OCI-LY3 (cell line): ENCODE measurements at regions not wholly inside any gene's neighbourhood (a gene's known extent, or its start where the extent isn't known, plus 50 kb on each side); places are given as distances from the start of the nearest gene placed in this dataset.

Experiments used
- H2AFZ ChIP-seq: fragments of 200-600, 300-600 bp; shearing (Covaris generic); 2 replicates; pipeline ENCODE4 v1.6.0; 2014; ENCODE audit warnings: antibody characterized with exemption, low read depth, low read length
- H3K27ac ChIP-seq: fragments of 200-600, 300-600 bp; sonication (generic); 2 replicates; pipeline ENCODE4 v1.5.1; 2014; ENCODE audit warnings: mild to moderate bottlenecking, low read length, moderate library complexity, mixed read lengths
- H3K27me3 ChIP-seq: fragments of 200-600, 300-600 bp; sonication (generic); 2 replicates; pipeline ENCODE4 v1.6.1; 2014; ENCODE audit warnings: low read depth, low read length, mixed read lengths
- H3K36me3 ChIP-seq: fragments of 200-600, 300-600 bp; sonication (generic); replicated peaks from 2 replicates; pipeline ENCODE3; 2014; ENCODE audit warnings: low read depth, low read length, mixed read lengths
- H3K4me1 ChIP-seq: fragments of 300-600, 200-600 bp; sonication (generic); 2 replicates; pipeline ENCODE4 v1.6.1; 2014; ENCODE audit warnings: low read length, mixed read lengths
- H3K4me2 ChIP-seq: fragments of 200-600, 300-600 bp; sonication (generic); 2 replicates; pipeline ENCODE4 v1.6.1; 2014; ENCODE audit warnings: low read length, mixed read lengths
- H3K4me3 ChIP-seq: fragments of 300-600, 200-600 bp; sonication (generic); 2 replicates; pipeline ENCODE4 v1.5.1; 2014; ENCODE audit warnings: antibody characterized with exemption, mild to moderate bottlenecking, low read length, moderate library complexity
- H3K79me2 ChIP-seq: fragments of 300-600, 200-600 bp; shearing (Covaris generic); 2 replicates; pipeline ENCODE4 v1.6.1; 2014; ENCODE audit warnings: mild to moderate bottlenecking, low read length, mixed read lengths
- H3K9ac ChIP-seq: fragments of 300-600, 200-600 bp; shearing (Covaris generic); 2 replicates; pipeline ENCODE4 v1.6.0; 2014; ENCODE audit warnings: mild to moderate bottlenecking, low read length, moderate library complexity
- H3K9me3 ChIP-seq: fragments of 200-600, 300-600 bp; shearing (Covaris generic); 2 replicates; pipeline ENCODE4 v1.6.1; 2014; ENCODE audit warnings: low read length, mixed read lengths; ENCODE audit not compliant: insufficient read depth
- H4K20me1 ChIP-seq: fragments of 200-600, 300-600 bp; sonication (generic); 2 replicates; pipeline ENCODE4 v1.6.1; 2016; ENCODE audit warnings: low read length, mixed read lengths; ENCODE audit not compliant: insufficient read depth
- EZH2phosphoT487 ChIP-seq: fragments of 200-600 bp; shearing (Covaris generic); IDR thresholded peaks from 2 replicates; pipeline ENCODE4 v1.6.1; 2018; ENCODE audit warnings: antibody characterized with exemption, mixed run types, low read depth
- TF ChIP-seq, protein P1 (sequence below): fragments of 200-600, 300-600 bp; sonication (generic); IDR thresholded peaks from 2 replicates; pipeline ENCODE4 v1.5.1; 2014; ENCODE audit warnings: antibody characterized with exemption, low read length, low read depth

DNA sequence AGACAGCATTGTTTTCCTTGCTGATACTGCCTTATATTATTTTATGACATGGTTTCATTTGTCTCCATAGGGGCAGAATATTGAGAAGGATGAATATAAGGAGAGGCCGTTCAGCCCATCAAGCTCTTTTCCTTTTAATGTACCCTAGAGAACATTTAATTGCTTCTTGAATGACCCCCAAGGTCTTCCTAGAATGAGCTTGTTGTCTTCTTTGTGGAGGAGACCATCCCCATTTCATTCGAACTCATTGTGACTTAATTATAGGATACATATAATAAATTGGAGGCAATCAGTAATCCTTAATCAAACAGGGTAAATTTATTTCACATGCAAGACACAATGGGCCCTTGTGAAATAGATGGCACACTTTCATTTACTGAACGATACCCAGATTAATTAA lies 231.3 kb downstream of the MDFIC start:
- Histone ChIP-seq H3K36me3 (no peaks in the 10 kb centered on the region), H3K79me2 (no peaks in the 10 kb centered on the region), H3K27ac (no peak overlapping the region), H3K9me3 (no peaks in the 10 kb centered on the region), H3K9ac (no peak overlapping the region), H2AFZ (no peak overlapping the region), H3K4me1 (peaks cover 28% of the 10 kb centered on the region), H3K27me3 (no peaks in the 10 kb centered on the region), H4K20me1 (no peaks in the 10 kb centered on the region), H3K4me2 (no peak overlapping the region), H3K4me3 (no peak overlapping the region)
- no peak for TF ChIP-seq EZH2phosphoT487
- TF ChIP-seq, protein P1, sequence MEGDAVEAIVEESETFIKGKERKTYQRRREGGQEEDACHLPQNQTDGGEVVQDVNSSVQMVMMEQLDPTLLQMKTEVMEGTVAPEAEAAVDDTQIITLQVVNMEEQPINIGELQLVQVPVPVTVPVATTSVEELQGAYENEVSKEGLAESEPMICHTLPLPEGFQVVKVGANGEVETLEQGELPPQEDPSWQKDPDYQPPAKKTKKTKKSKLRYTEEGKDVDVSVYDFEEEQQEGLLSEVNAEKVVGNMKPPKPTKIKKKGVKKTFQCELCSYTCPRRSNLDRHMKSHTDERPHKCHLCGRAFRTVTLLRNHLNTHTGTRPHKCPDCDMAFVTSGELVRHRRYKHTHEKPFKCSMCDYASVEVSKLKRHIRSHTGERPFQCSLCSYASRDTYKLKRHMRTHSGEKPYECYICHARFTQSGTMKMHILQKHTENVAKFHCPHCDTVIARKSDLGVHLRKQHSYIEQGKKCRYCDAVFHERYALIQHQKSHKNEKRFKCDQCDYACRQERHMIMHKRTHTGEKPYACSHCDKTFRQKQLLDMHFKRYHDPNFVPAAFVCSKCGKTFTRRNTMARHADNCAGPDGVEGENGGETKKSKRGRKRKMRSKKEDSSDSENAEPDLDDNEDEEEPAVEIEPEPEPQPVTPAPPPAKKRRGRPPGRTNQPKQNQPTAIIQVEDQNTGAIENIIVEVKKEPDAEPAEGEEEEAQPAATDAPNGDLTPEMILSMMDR = no peak

DNA sequence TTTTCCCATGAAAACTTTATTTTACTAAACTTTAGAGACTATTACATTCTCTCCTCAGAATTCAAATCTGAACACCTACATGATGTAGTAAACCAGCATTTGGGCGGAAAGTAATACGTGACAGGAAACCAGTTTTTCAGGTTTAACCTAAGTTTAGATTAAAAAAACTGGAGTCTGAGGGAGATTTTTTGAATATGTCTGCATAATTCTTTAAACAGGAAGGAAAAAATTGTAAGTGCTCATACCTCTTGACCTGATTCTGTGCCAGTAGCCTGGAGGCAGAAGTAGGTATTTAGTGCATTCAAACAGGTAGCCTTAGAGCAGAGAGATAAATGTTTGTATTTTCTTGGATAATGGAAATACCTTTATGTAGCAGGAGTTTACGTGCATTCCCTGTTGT lies 224.3 kb downstream of the MDFIC start:
- Histone ChIP-seq H4K20me1 (no peaks in the 10 kb centered on the region), H3K27me3 (no peaks in the 10 kb centered on the region; the same call in 1 of the 2 replicates), H3K79me2 (no peaks in the 10 kb centered on the region), H3K36me3 (no peaks in the 10 kb centered on the region), H3K4me2 (peak overlapping the region; percentile 33), H3K4me3 (peak overlapping the region; percentile 14), H3K9me3 (no peaks in the 10 kb centered on the region), H3K27ac (peak overlapping the region; percentile 56), H3K4me1 (peaks cover 32% of the 10 kb centered on the region), H2AFZ (no peak overlapping the region), H3K9ac (peak overlapping the region; percentile 4)
- TF ChIP-seq EZH2phosphoT487 = no peak
- TF ChIP-seq, protein P1 = no peak

DNA sequence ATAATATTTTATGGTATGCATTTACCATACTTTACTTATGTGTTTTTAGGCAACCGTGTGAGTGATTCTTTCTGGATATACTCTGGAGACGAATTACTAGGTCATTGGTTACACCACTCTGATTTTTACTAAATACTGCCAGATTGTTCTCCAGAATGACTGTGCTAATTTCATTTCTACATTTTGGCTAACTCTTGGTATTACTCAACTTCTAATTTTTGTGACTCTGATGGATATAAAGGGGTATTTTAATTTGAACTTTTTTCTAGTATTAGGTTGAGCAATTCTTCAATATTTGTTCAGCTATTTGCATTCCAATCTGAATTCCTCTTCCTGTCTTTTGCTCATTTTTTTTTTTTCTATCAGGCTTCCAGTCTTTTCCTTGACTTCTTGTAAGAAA lies 223.6 kb downstream of the MDFIC start:
- H3K9me3 ChIP-seq = no peaks in the 10 kb centered on the region
- H3K4me3 ChIP-seq = peak overlapping the region; percentile 14
- H3K4me1 ChIP-seq = peaks cover 32% of the 10 kb centered on the region
- H3K27me3 ChIP-seq = no peaks in the 10 kb centered on the region; the same call in 1 of the 2 replicates
- H2AFZ ChIP-seq = no peak overlapping the region
- peak overlapping the region; percentile 56 for H3K27ac ChIP-seq
- peak overlapping the region; percentile 51 for H3K4me2 ChIP-seq
- no peaks in the 10 kb centered on the region for H3K79me2 ChIP-seq
- H4K20me1 ChIP-seq = no peaks in the 10 kb centered on the region
- TF ChIP-seq EZH2phosphoT487 = 0 out of 2 replicates have a peak, but pooled peaks have one; percentile 53
- TF ChIP-seq, protein P1 = no peak
- peak overlapping the region; percentile 4 for H3K9ac ChIP-seq
- H3K36me3 ChIP-seq = no peaks in the 10 kb centered on the region

DNA sequence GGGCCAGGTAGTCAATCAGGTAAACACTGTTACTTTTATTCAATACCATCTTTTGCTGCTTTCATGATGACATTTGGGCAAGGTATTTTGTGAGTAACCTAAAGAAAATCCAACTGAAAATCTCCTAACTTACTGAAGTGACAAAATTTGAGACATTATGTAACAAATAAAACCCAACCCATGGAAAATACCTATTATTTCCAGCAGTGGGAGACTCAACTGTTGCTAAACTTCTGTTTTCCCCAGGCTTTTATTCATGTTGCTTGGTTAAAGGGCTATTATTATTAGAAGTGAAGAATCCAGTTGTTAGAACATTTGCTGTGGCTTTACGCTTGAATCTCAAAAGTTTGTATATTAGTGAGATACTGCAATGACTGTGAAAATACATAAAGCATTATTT lies 215.9 kb downstream of the MDFIC start:
- Histone ChIP-seq H3K79me2 (no peaks in the 10 kb centered on the region), H3K4me1 (no peaks in the 10 kb centered on the region), H4K20me1 (no peaks in the 10 kb centered on the region), H3K27ac (no peak overlapping the region), H2AFZ (no peak overlapping the region), H3K36me3 (no peaks in the 10 kb centered on the region), H3K9me3 (no peaks in the 10 kb centered on the region), H3K27me3 (no peaks in the 10 kb centered on the region), H3K4me3 (no peak overlapping the region), H3K4me2 (no peak overlapping the region), H3K9ac (no peak overlapping the region)
- TF ChIP-seq EZH2phosphoT487 = no peak
- TF ChIP-seq, protein P1 = no peak
